ENCODE measurements at regions not wholly inside any gene's neighbourhood (a gene's known extent, or its start where the extent isn't known, plus 50 kb on each side); places are given as distances from the start of the nearest gene placed in this dataset.

GRCh38 chr14:35222872-35223466 lies 69.2 kb upstream of the PSMA6 start:
- no peak for DNase-seq (ENCODE audit: low read depth)

DNA sequence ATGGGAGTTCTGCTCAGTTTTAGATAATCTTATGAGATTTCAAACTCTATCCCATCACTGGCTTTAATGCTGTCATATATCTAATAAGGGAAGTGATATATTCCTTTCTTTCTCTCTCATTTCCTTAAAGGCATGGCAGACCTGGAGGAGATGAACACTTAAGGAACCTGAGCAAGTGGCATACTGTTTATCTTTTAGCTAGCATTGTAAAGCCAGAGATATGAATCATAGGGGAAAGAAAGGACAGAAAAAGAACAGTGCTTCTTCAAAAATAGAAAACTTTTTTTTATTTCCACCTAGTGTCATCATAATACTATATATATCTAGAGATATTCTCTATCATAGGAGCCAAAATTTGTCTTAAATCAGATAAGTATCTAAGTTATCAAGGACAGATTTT lies 68.3 kb upstream of the PSMA6 start:
- DNase-seq (ENCODE audit: low read depth): no peak

- no peak for DNase-seq (ENCODE audit: low read depth)
These were observed 67.6 kb upstream of the PSMA6 start for GRCh38 chr14:35224615-35225014.

- peak; percentile 16 for DNase-seq (ENCODE audit: low read depth)
These were observed 62.9 kb upstream of the PSMA6 start for GRCh38 chr14:35229084-35229791.

GRCh38 chr14:35229792-35230089 lies 62.4 kb upstream of the PSMA6 start:
- DNase-seq (ENCODE audit: low read depth): no peak

DNA sequence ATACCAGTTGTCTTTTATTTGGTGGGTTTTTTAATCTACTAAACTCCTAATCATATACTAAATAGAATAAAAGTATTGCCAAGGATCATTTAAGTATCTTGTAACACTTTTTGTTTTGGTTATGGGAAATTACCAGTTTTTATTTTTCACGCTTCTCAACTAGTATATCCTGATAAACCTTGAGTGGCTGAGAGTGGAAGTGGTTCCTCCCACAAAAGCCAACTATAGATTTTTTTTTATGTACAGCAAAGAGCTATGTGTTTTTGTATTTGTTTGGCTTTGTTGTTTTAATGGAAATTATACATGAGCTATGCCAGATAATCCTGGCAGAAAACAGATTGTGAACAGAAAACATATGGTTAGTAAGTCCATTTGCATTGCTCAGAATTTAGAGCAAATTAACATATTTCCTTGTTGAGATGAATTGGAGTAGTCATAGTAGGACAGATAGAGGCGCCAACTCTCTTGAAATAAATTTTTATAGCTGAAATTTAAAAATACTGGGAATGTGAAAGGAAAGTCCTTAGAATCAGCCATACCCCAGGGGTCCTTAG lies 60.9 kb upstream of the PSMA6 start:
- DNase-seq (ENCODE audit: low read depth): no peak

DNA sequence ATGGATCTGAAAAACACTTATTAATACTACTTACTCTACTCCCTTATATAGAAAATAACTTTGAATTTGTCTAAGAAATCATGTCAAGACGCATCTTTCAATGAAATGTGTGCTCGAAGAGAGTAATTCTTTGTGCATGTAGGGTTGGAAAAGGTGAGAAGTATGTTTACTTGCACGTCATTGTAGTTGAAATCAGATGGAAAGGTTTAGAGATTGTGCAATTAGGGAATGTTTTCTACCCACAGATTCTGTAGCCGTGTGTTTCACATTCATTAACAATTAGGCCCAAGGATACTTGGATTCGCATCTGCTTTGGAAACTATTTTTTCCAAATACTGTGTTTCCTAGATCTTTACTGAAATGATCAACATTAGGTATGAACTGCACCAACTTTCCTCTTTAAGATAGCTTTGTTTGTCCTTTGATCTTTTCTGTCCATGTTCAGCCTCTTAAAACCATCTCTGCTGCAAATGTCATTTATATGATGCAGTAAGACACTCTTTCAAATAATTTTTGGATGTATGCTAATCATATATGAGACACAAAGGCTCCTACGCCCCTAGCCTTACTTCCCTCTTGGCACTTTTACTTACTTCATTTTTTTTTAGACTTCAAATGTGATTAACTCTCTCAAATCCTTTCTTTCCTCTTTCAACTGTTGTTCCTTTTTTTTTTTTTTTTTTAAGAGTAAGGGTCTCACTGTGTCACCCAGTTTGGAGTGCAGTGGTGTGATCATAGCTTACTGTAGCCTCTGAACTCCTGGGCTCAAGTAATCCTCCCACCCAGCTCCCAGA lies 58.0 kb upstream of the PSMA6 start:
- DNase-seq (ENCODE audit: low read depth): peak; percentile 44

DNA sequence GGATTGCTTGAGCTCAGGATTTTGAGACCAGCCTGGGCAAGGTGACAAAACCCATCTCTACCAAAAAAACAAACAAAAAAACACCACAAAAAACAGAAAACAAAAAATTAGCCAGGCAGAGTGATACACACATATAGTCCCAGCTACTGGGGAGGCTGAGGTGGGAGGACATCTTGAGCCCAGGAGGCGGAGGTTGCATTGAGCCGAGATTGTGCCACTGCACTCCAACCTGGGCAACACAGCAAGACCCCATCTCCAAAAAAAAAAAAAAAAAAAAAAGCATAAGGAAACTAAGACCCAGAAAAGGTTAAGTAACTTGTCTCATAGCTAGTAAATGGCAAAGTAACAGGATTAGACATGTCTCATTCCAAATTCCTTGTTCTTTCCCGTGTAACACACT lies 56.3 kb upstream of the PSMA6 start:
- DNase-seq (ENCODE audit: low read depth): no peak

GRCh38 chr14:35236806-35237205 lies 55.4 kb upstream of the PSMA6 start:
- no peak for DNase-seq (ENCODE audit: low read depth)

DNA sequence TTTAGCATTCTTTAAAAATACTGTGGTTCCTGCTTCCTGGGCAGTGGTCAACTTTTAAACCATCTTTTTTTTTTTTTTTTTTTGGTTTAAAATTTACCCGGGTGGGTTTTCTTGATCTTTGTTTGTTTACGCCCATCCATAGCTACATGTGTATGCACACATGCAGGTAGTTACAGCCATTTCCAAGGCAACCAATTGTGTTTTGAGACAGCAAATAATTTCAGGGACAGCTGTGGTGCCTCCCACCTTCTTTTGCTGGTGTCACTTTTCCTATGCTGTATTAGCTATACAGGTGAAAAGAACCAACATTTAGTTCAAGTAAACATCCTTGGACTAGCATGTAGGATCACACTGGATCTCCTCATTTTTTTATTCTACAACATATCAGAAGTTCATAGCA lies 52.0 kb upstream of the PSMA6 start:
- DNase-seq (ENCODE audit: low read depth): no peak
